H1 (cell line): ENCODE measurements at regions not wholly inside any gene's neighbourhood (a gene's known extent, or its start where the extent isn't known, plus 50 kb on each side); places are given as distances from the start of the nearest gene placed in this dataset.

Experiments used
- CBX8 ChIP-seq: fragments of 300-800, 300-1000 bp; sonication (generic); IDR thresholded peaks from 2 replicates; pipeline ENCODE4 v1.7.1; 2016; ENCODE audit warnings: low read depth, low read length, borderline replicate concordance
- CHD2 ChIP-seq: IDR thresholded peaks from 2 replicates; pipeline ENCODE4 v1.6.1; 2012; ENCODE audit warnings: low read length, improper control_type of control experiment
- E2F6 ChIP-seq: IDR thresholded peaks from 2 replicates; pipeline ENCODE4 v1.6.1; 2012; ENCODE audit warnings: inconsistent platforms
- HDAC2 ChIP-seq, 2 experiments: fragments of 300-600 bp in 1 of 2; sonication (generic) in 1 of 2; IDR thresholded peaks; 2 replicates each; pipeline ENCODE4 v1.6.1; 2011 to 2012; ENCODE audit warnings: low read depth in 2 of 2, low read length in 2 of 2, mild to moderate bottlenecking in 2 of 2, moderate library complexity in 2 of 2, borderline replicate concordance in 1 of 2, inconsistent platforms in 1 of 2
- RBBP5 ChIP-seq: IDR thresholded peaks from 2 replicates; pipeline ENCODE4 v1.7.1; 2012; ENCODE audit warnings: low read depth, mild to moderate bottlenecking, inconsistent platforms, low read length, moderate library complexity, borderline replicate concordance
- SIRT6 ChIP-seq: IDR thresholded peaks from one replicate; pipeline ENCODE4 v1.7.1; 2012; ENCODE audit warnings: low read length, inconsistent platforms
- SP2 ChIP-seq: IDR thresholded peaks from 2 replicates; pipeline ENCODE4 v1.6.1; 2012; ENCODE audit warnings: mild to moderate bottlenecking, low read length, inconsistent platforms
- TAF1 ChIP-seq: IDR thresholded peaks from 2 replicates; pipeline ENCODE4 v1.6.1; 2011; ENCODE audit warnings: mild to moderate bottlenecking, low read depth, low read length
- TAF7 ChIP-seq: optimal IDR thresholded peaks from 2 replicates; pipeline ENCODE3; 2011; ENCODE audit warnings: low read depth, mild to moderate bottlenecking, inconsistent platforms, low read length, moderate library complexity, borderline replicate concordance
- TF ChIP-seq, protein P1 (sequence below): fragments of 300-600 bp; sonication (generic); IDR thresholded peaks from 2 replicates; pipeline ENCODE4 v1.7.1; 2012; ENCODE audit warnings: low read length, moderate library complexity, mild to moderate bottlenecking, inconsistent platforms; ENCODE audit not compliant: insufficient replicate concordance

DNA sequence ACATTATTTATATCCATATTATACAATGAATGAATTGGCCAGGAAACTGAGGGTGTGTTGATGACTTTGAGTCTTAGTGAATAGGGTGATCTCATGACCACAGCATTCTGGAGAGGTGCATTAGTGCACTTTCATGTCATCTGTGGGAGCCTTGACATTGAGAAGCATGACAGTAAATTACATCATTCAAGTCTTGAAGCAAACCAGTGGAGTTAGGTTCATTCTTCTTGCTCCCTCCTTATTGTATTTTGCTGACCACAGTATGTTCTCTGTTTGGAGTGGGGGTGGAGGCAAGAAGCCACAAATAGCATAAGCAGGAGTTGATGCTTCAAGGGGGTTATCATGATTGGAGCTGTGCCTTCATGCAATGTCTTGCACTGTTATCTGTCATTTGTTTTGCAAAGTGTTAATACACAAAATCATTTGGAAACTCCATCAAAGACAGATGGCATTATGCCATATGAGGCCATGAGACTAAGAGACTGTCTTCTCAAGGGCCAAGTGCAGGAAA, 680.2 kb downstream of the NYAP2 start (continued):
- TF ChIP-seq, protein P1, sequence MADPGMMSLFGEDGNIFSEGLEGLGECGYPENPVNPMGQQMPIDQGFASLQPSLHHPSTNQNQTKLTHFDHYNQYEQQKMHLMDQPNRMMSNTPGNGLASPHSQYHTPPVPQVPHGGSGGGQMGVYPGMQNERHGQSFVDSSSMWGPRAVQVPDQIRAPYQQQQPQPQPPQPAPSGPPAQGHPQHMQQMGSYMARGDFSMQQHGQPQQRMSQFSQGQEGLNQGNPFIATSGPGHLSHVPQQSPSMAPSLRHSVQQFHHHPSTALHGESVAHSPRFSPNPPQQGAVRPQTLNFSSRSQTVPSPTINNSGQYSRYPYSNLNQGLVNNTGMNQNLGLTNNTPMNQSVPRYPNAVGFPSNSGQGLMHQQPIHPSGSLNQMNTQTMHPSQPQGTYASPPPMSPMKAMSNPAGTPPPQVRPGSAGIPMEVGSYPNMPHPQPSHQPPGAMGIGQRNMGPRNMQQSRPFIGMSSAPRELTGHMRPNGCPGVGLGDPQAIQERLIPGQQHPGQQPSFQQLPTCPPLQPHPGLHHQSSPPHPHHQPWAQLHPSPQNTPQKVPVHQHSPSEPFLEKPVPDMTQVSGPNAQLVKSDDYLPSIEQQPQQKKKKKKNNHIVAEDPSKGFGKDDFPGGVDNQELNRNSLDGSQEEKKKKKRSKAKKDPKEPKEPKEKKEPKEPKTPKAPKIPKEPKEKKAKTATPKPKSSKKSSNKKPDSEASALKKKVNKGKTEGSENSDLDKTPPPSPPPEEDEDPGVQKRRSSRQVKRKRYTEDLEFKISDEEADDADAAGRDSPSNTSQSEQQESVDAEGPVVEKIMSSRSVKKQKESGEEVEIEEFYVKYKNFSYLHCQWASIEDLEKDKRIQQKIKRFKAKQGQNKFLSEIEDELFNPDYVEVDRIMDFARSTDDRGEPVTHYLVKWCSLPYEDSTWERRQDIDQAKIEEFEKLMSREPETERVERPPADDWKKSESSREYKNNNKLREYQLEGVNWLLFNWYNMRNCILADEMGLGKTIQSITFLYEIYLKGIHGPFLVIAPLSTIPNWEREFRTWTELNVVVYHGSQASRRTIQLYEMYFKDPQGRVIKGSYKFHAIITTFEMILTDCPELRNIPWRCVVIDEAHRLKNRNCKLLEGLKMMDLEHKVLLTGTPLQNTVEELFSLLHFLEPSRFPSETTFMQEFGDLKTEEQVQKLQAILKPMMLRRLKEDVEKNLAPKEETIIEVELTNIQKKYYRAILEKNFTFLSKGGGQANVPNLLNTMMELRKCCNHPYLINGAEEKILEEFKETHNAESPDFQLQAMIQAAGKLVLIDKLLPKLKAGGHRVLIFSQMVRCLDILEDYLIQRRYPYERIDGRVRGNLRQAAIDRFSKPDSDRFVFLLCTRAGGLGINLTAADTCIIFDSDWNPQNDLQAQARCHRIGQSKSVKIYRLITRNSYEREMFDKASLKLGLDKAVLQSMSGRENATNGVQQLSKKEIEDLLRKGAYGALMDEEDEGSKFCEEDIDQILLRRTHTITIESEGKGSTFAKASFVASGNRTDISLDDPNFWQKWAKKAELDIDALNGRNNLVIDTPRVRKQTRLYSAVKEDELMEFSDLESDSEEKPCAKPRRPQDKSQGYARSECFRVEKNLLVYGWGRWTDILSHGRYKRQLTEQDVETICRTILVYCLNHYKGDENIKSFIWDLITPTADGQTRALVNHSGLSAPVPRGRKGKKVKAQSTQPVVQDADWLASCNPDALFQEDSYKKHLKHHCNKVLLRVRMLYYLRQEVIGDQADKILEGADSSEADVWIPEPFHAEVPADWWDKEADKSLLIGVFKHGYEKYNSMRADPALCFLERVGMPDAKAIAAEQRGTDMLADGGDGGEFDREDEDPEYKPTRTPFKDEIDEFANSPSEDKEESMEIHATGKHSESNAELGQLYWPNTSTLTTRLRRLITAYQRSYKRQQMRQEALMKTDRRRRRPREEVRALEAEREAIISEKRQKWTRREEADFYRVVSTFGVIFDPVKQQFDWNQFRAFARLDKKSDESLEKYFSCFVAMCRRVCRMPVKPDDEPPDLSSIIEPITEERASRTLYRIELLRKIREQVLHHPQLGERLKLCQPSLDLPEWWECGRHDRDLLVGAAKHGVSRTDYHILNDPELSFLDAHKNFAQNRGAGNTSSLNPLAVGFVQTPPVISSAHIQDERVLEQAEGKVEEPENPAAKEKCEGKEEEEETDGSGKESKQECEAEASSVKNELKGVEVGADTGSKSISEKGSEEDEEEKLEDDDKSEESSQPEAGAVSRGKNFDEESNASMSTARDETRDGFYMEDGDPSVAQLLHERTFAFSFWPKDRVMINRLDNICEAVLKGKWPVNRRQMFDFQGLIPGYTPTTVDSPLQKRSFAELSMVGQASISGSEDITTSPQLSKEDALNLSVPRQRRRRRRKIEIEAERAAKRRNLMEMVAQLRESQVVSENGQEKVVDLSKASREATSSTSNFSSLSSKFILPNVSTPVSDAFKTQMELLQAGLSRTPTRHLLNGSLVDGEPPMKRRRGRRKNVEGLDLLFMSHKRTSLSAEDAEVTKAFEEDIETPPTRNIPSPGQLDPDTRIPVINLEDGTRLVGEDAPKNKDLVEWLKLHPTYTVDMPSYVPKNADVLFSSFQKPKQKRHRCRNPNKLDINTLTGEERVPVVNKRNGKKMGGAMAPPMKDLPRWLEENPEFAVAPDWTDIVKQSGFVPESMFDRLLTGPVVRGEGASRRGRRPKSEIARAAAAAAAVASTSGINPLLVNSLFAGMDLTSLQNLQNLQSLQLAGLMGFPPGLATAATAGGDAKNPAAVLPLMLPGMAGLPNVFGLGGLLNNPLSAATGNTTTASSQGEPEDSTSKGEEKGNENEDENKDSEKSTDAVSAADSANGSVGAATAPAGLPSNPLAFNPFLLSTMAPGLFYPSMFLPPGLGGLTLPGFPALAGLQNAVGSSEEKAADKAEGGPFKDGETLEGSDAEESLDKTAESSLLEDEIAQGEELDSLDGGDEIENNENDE, result no peak
- TF ChIP-seq SP2 (no peak), CHD2 (no peak), TAF7 (no peak), E2F6 (no peak), SIRT6 (no peak), RBBP5 (no peak), CBX8 (no peak), HDAC2 (IDR thresholded peaks at IDR 0.05; ENCODE audit: borderline replicate concordance in 1 of 2, low read depth in 2 of 2, low read length in 2 of 2) (no peak), TAF1 (no peak)
